Transverse colon (tissue), 4 donors: ENCODE measurements at regions not wholly inside any gene's neighbourhood (a gene's known extent, or its start where the extent isn't known, plus 50 kb on each side); places are given as distances from the start of the nearest gene placed in this dataset.

Source experiments
- DNase-seq: peaks from one replicate; pipeline ENCODE4 v3.0.0-alpha.2; 2019
- H3K27ac ChIP-seq, 4 donors: fragments of 200-600 bp; sonication (generic); 2 replicates each; pipeline ENCODE4 v1.5.1; 2016 to 2018; ENCODE audit warnings: inconsistent platforms in 4 of 4
- H3K27me3 ChIP-seq: fragments of 200-600 bp; sonication (generic); 2 replicates; pipeline ENCODE4 v1.5.1; 2017; ENCODE audit warnings: inconsistent platforms
- H3K36me3 ChIP-seq, 4 donors: fragments of 200-600 bp; sonication (generic); 2 replicates each; pipeline ENCODE4 v1.5.1; 2017 to 2019; ENCODE audit warnings: inconsistent platforms in 4 of 4
- H3K4me1 ChIP-seq, 4 donors: fragments of 200-600 bp; sonication (generic); 2 replicates each; pipeline ENCODE4 v1.5.1; 2017 to 2020; ENCODE audit warnings: inconsistent platforms in 4 of 4
- H3K4me3 ChIP-seq, 4 donors: fragments of 200-600 bp; sonication (generic); 1 replicate in 1 of 4; 2 replicates in 3 of 4; pipeline versions ENCODE4 v1.5.1 to v1.6.1; 2017 to 2019; ENCODE audit warnings: inconsistent platforms in 4 of 4
- H3K9me3 ChIP-seq, 2 donors: fragments of 200-600 bp; sonication (generic); 2 replicates each; pipeline ENCODE4 v1.5.1; 2017 to 2019; ENCODE audit warnings: inconsistent platforms in 2 of 2
- CTCF ChIP-seq, 5 experiments: fragments of 200-600 bp in 3 of 5; fragments of 450-650 bp in 2 of 5; sonication (generic) in 3 of 5; IDR thresholded peaks; 1 replicate in 2 of 5; 2 replicates in 3 of 5; pipeline ENCODE4 v1.5.1; 2016 to 2017; ENCODE audit warnings: antibody characterized with exemption in 5 of 5, inconsistent platforms in 3 of 5, mild to moderate bottlenecking in 2 of 5, moderate library complexity in 1 of 5
- EP300 ChIP-seq: sonication (generic); formaldehyde crosslinking; IDR thresholded peaks from one replicate; pipeline ENCODE4 v1.6.1; 2017; ENCODE audit warnings: antibody characterized with exemption, low read depth
- POLR2A ChIP-seq: fragments of 450-650 bp; IDR thresholded peaks from one replicate; pipeline ENCODE4 v1.6.1; 2016; ENCODE audit warnings: antibody characterized with exemption, mild to moderate bottlenecking, moderate library complexity
- POLR2AphosphoS5 ChIP-seq, 3 donors: sonication (generic); formaldehyde crosslinking; IDR thresholded peaks; one replicate each; pipeline ENCODE4 v1.6.1; 2016; ENCODE audit warnings: antibody characterized with exemption in 3 of 3
- WGBS, 2 donors: methylation state at CpG; one replicate each; pipeline ENCODE4 v1.1.5; 2018; ENCODE audit warnings: low coverage in 1 of 2; 5-methylcytosine and 5-hydroxymethylcytosine counted together
- in situ Hi-C, 4 donors: fragments of 200-750 bp; cut with MboI; loops; one replicate each; pipeline versions ENCODE4 v1.15.0 to v1.15.1; 2017; ENCODE audit warnings: low sequenced_read_pairs in 3 of 4, low pct_ligation_motif_present in 1 of 4, low pct_unique_long_range_greater_than_20kb in 1 of 4
- intact Hi-C: fragments of 100-400 bp; cut with DNase I; formaldehyde crosslinking; loops from one replicate; pipeline ENCODE4 v1.15.1; 2023; ENCODE audit warnings: low total_unique reads

GRCh38 chr13:64633948-64634347, 2596.2 kb downstream of the PCDH9 start:
- intact Hi-C loops (no loop called here), in situ Hi-C loops (no loop called here)
- Histone ChIP-seq H3K4me3 (no peak overlapping the region), H3K27me3 (no peaks in the 10 kb centered on the region), H3K4me1 (no peaks in the 10 kb centered on the region), H3K27ac (no peak overlapping the region), H3K9me3 (peaks cover 0 to 3% of the 10 kb centered on the region in 2 donors), H3K36me3 (no peaks in the 10 kb centered on the region)
- DNase-seq: no peak
- TF ChIP-seq POLR2AphosphoS5 (IDR thresholded peaks at IDR 0.05): no peak
- no peak for TF ChIP-seq EP300
- no peak for TF ChIP-seq POLR2A
- TF ChIP-seq CTCF (IDR thresholded peaks at IDR 0.05): no peak
- 65% methylated on average over 1 of the region's 1 CpG; no CpG with 5 or more reads in 1 of the 2 donors for WGBS, 2 donors

- Histone ChIP-seq H3K27me3 (no peaks in the 10 kb centered on the region), H3K4me1 (no peaks in the 10 kb centered on the region), H3K9me3 (peaks cover 0 to 3% of the 10 kb centered on the region in 2 donors), H3K36me3 (no peaks in the 10 kb centered on the region), H3K4me3 (no peak overlapping the region), H3K27ac (no peak overlapping the region)
- intact Hi-C loops (no loop called here), in situ Hi-C loops (no loop called here)
- no peak for TF ChIP-seq POLR2A
- no peak for TF ChIP-seq CTCF (IDR thresholded peaks at IDR 0.05)
- no peak for TF ChIP-seq POLR2AphosphoS5 (IDR thresholded peaks at IDR 0.05)
- TF ChIP-seq EP300: no peak
- no peak for DNase-seq
- 39 to 45% methylated on average over 1 of the region's 1 CpG for WGBS, 2 donors
Measured at GRCh38 chr13:64627654-64628053, 2602.5 kb downstream of the PCDH9 start.

- Histone ChIP-seq H3K27me3 (no peaks in the 10 kb centered on the region), H3K4me3 (no peak overlapping the region), H3K9me3 (no peaks in the 10 kb centered on the region), H3K4me1 (no peaks in the 10 kb centered on the region), H3K27ac (no peak overlapping the region), H3K36me3 (no peaks in the 10 kb centered on the region)
- intact Hi-C loops (no loop called here), in situ Hi-C loops (no loop called here)
- WGBS, 2 donors: 77 to 82% methylated on average over 5 of the region's 5 CpGs
- no peak for DNase-seq
- TF ChIP-seq POLR2A: no peak
Measured at GRCh38 chr13:64626105-64626504, 2604.0 kb downstream of the PCDH9 start.

GRCh38 chr13:64617231-64617630, 2612.9 kb downstream of the PCDH9 start:
- in situ Hi-C loops (no loop called here), intact Hi-C loops (no loop called here)
- Histone ChIP-seq H3K9me3 (no peaks in the 10 kb centered on the region), H3K27ac (no peak overlapping the region), H3K4me1 (no peaks in the 10 kb centered on the region), H3K27me3 (no peaks in the 10 kb centered on the region), H3K36me3 (no peaks in the 10 kb centered on the region), H3K4me3 (no peak overlapping the region)
- 84 to 90% methylated on average over 4 of the region's 4 CpGs for WGBS, 2 donors
- DNase-seq: no peak
- TF ChIP-seq EP300: no peak
- no peak for TF ChIP-seq POLR2AphosphoS5 (IDR thresholded peaks at IDR 0.05)
- TF ChIP-seq POLR2A: no peak
- no peak for TF ChIP-seq CTCF (IDR thresholded peaks at IDR 0.05)

GRCh38 chr13:64591971-64592370, 2638.2 kb downstream of the PCDH9 start:
- H3K27me3 ChIP-seq: no peaks in the 10 kb centered on the region
- H3K4me3 ChIP-seq: no peak overlapping the region
- H3K4me1 ChIP-seq: no peaks in the 10 kb centered on the region
- intact Hi-C loops: no loop called here
- H3K36me3 ChIP-seq: no peaks in the 10 kb centered on the region
- no peaks in the 10 kb centered on the region for H3K9me3 ChIP-seq
- no peak for DNase-seq
- TF ChIP-seq POLR2AphosphoS5 (IDR thresholded peaks at IDR 0.05) (no peak), EP300 (no peak), POLR2A (no peak), CTCF (IDR thresholded peaks at IDR 0.05) (no peak)
- in situ Hi-C loops: no loop called here
- H3K27ac ChIP-seq: no peak overlapping the region
